Ammon's horn (tissue), 1 donor: ENCODE measurements at regions not wholly inside any gene's neighbourhood (a gene's known extent, or its start where the extent isn't known, plus 50 kb on each side); places are given as distances from the start of the nearest gene placed in this dataset.
"Not testable (repeated sequence)": the region's sequence is repeated elsewhere in the genome, so short reads cannot be mapped to it uniquely, and the experiment has no call there.

Experiments
- DNase-seq: peaks from one replicate; pipeline ENCODE4 v3.0.0-alpha.2; 2016; ENCODE audit warnings: low spot score

DNA sequence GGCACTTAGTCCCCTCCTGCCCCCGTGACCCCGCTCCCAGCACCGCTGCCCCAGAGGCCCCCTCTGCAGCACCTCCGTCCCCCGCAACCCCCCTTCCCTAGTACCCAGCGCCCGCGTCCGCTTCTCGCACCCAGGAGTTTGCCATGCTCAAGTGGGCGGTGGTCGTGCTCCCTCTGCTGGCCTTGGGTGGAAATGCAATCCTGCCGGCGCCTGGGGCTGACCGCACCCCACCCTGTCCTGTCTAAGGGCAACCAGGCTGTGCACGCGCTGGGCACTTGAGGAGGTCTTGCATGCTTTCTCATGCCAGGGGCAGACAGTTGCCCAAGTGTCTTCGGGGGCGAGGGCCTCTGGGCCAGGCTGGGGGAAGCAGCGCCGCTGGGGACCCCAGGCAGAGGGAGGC lies 1544.9 kb upstream of the USP9Y start:
- DNase-seq = not testable (repeated sequence)

DNA sequence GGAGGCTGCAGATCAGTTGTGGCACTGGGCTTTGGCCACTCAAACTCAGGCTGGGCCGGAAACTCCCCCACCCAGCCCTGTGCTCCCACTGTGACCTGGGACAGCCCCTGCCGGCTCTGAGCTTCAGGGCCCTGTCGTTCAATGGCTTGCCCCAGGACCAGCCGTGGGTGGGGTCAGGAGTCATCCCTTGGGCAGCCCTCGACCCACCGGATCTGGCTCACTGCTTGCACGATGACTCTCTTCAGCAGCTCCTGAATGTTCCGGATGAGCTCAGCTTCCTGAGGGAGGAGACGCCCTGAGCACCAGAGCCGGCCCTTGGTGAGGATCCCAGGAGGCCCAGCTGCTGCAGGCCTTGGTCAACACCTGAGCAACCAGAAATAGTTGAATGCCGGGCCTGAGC lies 1544.2 kb upstream of the USP9Y start:
- not testable (repeated sequence) for DNase-seq

DNA sequence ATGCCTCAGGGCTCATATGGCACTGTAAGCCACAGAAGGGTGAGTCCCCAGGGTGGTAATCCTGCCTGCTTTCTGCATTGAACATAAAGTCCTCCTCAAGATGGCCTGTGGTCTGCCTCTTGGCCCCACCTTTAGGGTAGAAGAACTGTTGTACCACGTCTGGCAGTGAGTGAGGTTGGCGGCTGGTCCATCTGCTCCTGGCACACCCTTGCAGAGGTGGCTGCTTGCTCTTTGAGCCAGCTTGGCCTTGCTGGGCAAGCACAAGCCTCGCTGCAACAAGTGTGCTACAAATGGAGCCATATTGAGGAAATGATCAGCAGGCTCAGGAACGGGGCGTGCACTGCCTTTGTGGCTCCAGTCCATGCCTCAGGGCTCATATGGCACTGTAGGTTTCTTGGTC lies 1524.0 kb upstream of the USP9Y start:
- not testable (repeated sequence) for DNase-seq

DNA sequence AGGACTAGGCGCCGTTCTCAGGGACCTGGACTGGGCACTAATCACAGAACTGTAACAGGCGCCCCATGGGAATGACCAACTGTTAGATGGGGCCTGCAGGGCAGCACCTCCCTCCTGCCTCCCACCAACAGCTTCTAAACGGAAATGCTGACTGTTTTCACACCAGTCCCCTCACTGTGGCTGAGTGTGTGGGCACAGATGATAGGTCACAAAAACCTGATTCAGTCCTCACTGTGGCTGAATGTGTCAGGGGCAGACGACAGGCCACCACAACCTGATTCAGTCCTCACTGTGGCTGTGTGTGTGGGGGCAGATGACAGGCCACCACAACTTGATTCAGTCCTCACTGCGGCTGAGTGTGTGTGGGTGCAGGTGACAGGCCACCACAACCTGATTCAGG lies 1499.9 kb upstream of the USP9Y start:
- DNase-seq = not testable (repeated sequence)

DNA sequence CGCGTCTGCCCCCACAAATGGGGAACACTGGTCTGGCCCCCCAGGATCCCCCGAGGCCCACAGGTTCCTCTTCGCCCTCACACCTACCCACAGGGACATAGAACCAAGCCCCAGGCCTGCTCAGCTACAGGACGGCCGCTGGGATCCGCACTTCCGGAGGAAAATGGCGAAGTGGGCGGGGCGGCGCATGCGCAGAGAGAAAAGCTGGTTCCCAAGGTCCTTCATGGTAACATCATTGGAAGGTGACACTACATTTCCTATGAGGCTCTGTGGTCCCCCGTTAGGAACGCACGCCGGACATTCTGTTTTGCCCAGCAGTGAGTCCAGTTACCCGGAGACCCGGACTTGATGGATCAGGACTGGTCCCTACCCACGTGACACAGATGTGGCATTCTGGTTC lies 1486.2 kb upstream of the USP9Y start:
- DNase-seq = not testable (repeated sequence)
